Neutrophil (primary cell): ENCODE measurements at regions not wholly inside any gene's neighbourhood (a gene's known extent, or its start where the extent isn't known, plus 50 kb on each side); places are given as distances from the start of the nearest gene placed in this dataset.

ENCODE experiments used
- H3K27ac ChIP-seq: fragments of 200-600 bp; sonication (generic); 2 replicates; pipeline ENCODE4 v1.5.1; 2016; ENCODE audit warnings: mild to moderate bottlenecking, moderate library complexity
- H3K27me3 ChIP-seq: fragments of 200-600 bp; sonication (generic); 2 replicates; pipeline ENCODE4 v1.6.0; 2016; ENCODE audit warnings: mild to moderate bottlenecking
- H3K36me3 ChIP-seq: fragments of 200-600 bp; sonication (generic); 2 replicates; pipeline ENCODE4 v1.5.1; 2017
- H3K4me1 ChIP-seq, 2 experiments: fragments of 200-600 bp in 1 of 2; sonication (generic) in 1 of 2; 1 replicate in 1 of 2; 2 replicates in 1 of 2; pipeline versions ENCODE4 v1.5.1 to v1.6.1; 2013 to 2016; ENCODE audit warnings: low read depth in 1 of 2, low read length in 1 of 2, mild to moderate bottlenecking in 1 of 2, moderate library complexity in 1 of 2; ENCODE audit not compliant: control insufficient read depth in 1 of 2, insufficient read depth in 1 of 2
- H3K4me3 ChIP-seq, 2 experiments: fragments of 200-600 bp in 1 of 2; sonication (generic) in 1 of 2; 1 replicate in 1 of 2; 2 replicates in 1 of 2; pipeline ENCODE4 v1.5.1; 2013 to 2016; ENCODE audit warnings: low read depth in 1 of 2, low read length in 1 of 2, mild to moderate bottlenecking in 1 of 2, moderate library complexity in 1 of 2
- H3K9me3 ChIP-seq: fragments of 200-600 bp; sonication (generic); 2 replicates; pipeline ENCODE4 v1.5.1; 2016
- CTCF ChIP-seq: fragments of 200-600 bp; sonication (generic); IDR thresholded peaks from 2 replicates; pipeline ENCODE4 v1.5.1; 2016; ENCODE audit warnings: antibody characterized with exemption

GRCh38 chr10:125554016-125554703, 128.8 kb downstream of the TEX36 start:
- no peak overlapping the region for H3K4me3 ChIP-seq
- H3K4me1 ChIP-seq: no peaks in the 10 kb centered on the region
- no peaks in the 10 kb centered on the region for H3K27me3 ChIP-seq
- no peak for TF ChIP-seq CTCF
- no peak overlapping the region for H3K27ac ChIP-seq
- H3K36me3 ChIP-seq: no peaks in the 10 kb centered on the region
- no peaks in the 10 kb centered on the region for H3K9me3 ChIP-seq

- Histone ChIP-seq H3K36me3 (no peaks in the 10 kb centered on the region), H3K4me3 (no peak overlapping the region), H3K9me3 (no peaks in the 10 kb centered on the region), H3K27me3 (no peaks in the 10 kb centered on the region), H3K27ac (no peak overlapping the region), H3K4me1 (no peaks in the 10 kb centered on the region)
- TF ChIP-seq CTCF: no peak
These were observed 129.9 kb downstream of the TEX36 start for GRCh38 chr10:125553091-125553490.

GRCh38 chr10:125551247-125551646, 131.7 kb downstream of the TEX36 start:
- Histone ChIP-seq H3K4me1 (no peaks in the 10 kb centered on the region), H3K4me3 (no peak overlapping the region), H3K9me3 (no peaks in the 10 kb centered on the region), H3K36me3 (no peaks in the 10 kb centered on the region), H3K27ac (no peak overlapping the region), H3K27me3 (no peaks in the 10 kb centered on the region)
- no peak for TF ChIP-seq CTCF

- Histone ChIP-seq H3K36me3 (no peaks in the 10 kb centered on the region), H3K4me3 (no peak overlapping the region), H3K27me3 (no peaks in the 10 kb centered on the region), H3K9me3 (no peaks in the 10 kb centered on the region), H3K27ac (no peak overlapping the region), H3K4me1 (no peaks in the 10 kb centered on the region)
- TF ChIP-seq CTCF: no peak
These were observed 132.6 kb downstream of the TEX36 start for GRCh38 chr10:125550362-125550761.

- TF ChIP-seq CTCF: no peak
- H3K27me3 ChIP-seq: no peaks in the 10 kb centered on the region
- H3K9me3 ChIP-seq: no peaks in the 10 kb centered on the region
- no peaks in the 10 kb centered on the region for H3K36me3 ChIP-seq
- H3K4me1 ChIP-seq: no peaks in the 10 kb centered on the region
- no peak overlapping the region for H3K27ac ChIP-seq
- H3K4me3 ChIP-seq: no peak overlapping the region
These were observed 133.3 kb downstream of the TEX36 start for GRCh38 chr10:125549653-125550052.

- no peak for TF ChIP-seq CTCF
- H3K27me3 ChIP-seq: no peaks in the 10 kb centered on the region
- no peak overlapping the region for H3K4me3 ChIP-seq
- H3K27ac ChIP-seq: no peak overlapping the region
- H3K9me3 ChIP-seq: no peaks in the 10 kb centered on the region
- no peaks in the 10 kb centered on the region for H3K36me3 ChIP-seq
- no peaks in the 10 kb centered on the region for H3K4me1 ChIP-seq
These were observed 134.1 kb downstream of the TEX36 start for GRCh38 chr10:125548878-125549277.
